IPS-20b (cell line): ENCODE measurements at regions not wholly inside any gene's neighbourhood (a gene's known extent, or its start where the extent isn't known, plus 50 kb on each side); places are given as distances from the start of the nearest gene placed in this dataset.
"Not testable (repeated sequence)": the region's sequence is repeated elsewhere in the genome, so short reads cannot be mapped to it uniquely, and the experiment has no call there.

Source experiments
- H3K27ac ChIP-seq: one replicate; pipeline ENCODE4 v1.5.1; 2013; ENCODE audit warnings: low read length
- H3K27me3 ChIP-seq: 2 replicates; pipeline ENCODE4 v1.6.1; 2013; ENCODE audit warnings: mild to moderate bottlenecking, low read length, inconsistent platforms; ENCODE audit not compliant: insufficient read depth
- H3K36me3 ChIP-seq: 2 replicates; pipeline ENCODE4 v1.6.1; 2013; ENCODE audit warnings: low read depth, mild to moderate bottlenecking, inconsistent platforms, low read length, moderate library complexity; ENCODE audit not compliant: insufficient read depth
- H3K4me1 ChIP-seq: 2 replicates; pipeline ENCODE4 v1.6.1; 2013; ENCODE audit warnings: mild to moderate bottlenecking, control low read depth, inconsistent platforms, low read length, moderate library complexity; ENCODE audit not compliant: insufficient read depth
- H3K4me3 ChIP-seq: 2 replicates; pipeline ENCODE4 v1.5.1; 2013; ENCODE audit warnings: mild to moderate bottlenecking, low read length, inconsistent platforms
- H3K9ac ChIP-seq: 2 replicates; pipeline ENCODE4 v1.6.1; 2013; ENCODE audit warnings: low read depth, mild to moderate bottlenecking, inconsistent platforms, low read length, moderate library complexity
- H3K9me3 ChIP-seq: 2 replicates; pipeline ENCODE4 v1.6.1; 2013; ENCODE audit warnings: mild to moderate bottlenecking, low read depth, low read length, inconsistent platforms; ENCODE audit not compliant: insufficient read depth

DNA sequence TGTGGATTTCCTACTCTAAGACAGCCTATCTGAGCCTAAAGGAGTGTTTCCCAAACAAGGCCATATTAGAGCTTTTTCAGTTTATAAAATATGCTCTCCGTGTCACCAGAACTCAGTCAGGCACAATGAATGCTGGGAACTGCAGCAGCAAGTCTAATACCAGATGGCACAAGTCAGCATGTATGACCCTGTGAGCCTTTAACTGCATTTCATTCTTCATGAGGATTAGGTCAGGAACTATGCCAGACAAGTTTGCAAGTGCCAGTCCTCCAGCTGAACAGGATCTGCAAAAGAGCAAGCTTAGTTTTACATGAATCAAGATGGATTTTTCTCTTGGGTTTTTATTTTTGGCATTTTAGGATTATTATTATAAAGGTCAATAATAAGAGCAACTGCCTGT lies 66.7 kb upstream of the SAMD5 start:
- H3K27me3 ChIP-seq, result peaks cover 59% of the 10 kb centered on the region
- peaks cover 29% of the 10 kb centered on the region for H3K4me1 ChIP-seq

GRCh38 chr6:147447835-147448611 lies 60.5 kb upstream of the SAMD5 start:
- peak overlapping the region; percentile 16; the same call in 1 of the 2 replicates for H3K9ac ChIP-seq
- H3K9me3 ChIP-seq, result no peaks in the 10 kb centered on the region
- H3K36me3 ChIP-seq, result no peaks in the 10 kb centered on the region
- peaks cover 35% of the 10 kb centered on the region; the same call in 1 of the 2 replicates for H3K4me1 ChIP-seq
- peak overlapping the region; percentile 40 for H3K4me3 ChIP-seq
- H3K27me3 ChIP-seq, result peaks cover 17% of the 10 kb centered on the region
- H3K27ac ChIP-seq, result peak overlapping the region; percentile 48

More for the DNA sequence above, 66.7 kb upstream of the SAMD5 start:
- no peak overlapping the region for H3K4me3 ChIP-seq
- no peaks in the 10 kb centered on the region for H3K36me3 ChIP-seq
- H3K27ac ChIP-seq, result no peak overlapping the region
- no peaks in the 10 kb centered on the region for H3K9me3 ChIP-seq
- no peak overlapping the region for H3K9ac ChIP-seq

- Histone ChIP-seq H3K4me1 (peaks cover 38% of the 10 kb centered on the region; the same call in 1 of the 2 replicates), H3K27me3 (peaks cover 17% of the 10 kb centered on the region), H3K4me3 (peak overlapping the region; percentile 38), H3K9me3 (no peaks in the 10 kb centered on the region), H3K36me3 (no peaks in the 10 kb centered on the region), H3K9ac (0 out of 2 replicates have a peak overlapping the region, but pooled peaks have one; percentile 16), H3K27ac (peak overlapping the region; percentile 48)
These were observed 59.7 kb upstream of the SAMD5 start for GRCh38 chr6:147448775-147449174.

DNA sequence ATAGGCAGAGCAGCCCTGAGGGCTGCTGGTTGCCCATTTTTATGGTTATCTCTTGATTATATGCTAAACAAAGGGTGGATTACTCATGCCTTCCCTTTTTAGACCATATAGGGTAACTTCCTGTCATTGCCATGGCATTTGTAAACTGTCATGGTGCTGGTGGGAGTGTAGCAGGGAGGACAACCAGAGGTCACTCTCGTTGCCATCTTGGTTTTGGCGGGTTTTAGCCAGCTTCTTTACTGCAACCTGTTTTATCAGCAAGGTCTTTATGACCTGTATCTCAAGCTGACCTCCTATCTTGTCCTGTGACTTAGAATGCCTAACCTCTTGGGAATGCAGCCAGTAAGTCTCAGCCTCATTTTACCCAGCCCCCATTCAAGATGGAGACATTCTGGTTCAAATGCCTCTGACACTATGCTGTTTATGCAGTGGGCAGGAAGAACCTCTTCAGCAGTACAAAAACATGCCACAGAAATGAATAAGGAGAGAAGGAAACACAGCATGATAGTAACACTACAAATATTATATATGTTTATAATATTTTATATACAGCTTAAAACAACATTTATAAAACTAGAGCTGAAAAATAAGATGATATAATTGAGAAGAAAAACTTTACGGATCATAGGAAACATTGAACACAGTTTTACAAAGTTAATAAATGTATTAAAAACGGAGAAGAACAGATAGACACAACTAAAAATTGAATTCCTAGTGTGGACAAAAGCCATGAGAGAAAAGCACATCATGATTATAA lies 58.9 kb upstream of the SAMD5 start:
- Histone ChIP-seq H3K4me1 (peaks cover 38% of the 10 kb centered on the region; the same call in 1 of the 2 replicates), H3K27ac (no peak overlapping the region), H3K36me3 (no peaks in the 10 kb centered on the region), H3K9ac (no peak overlapping the region), H3K27me3 (peaks cover 11% of the 10 kb centered on the region), H3K9me3 (no peaks in the 10 kb centered on the region), H3K4me3 (no peak overlapping the region)

DNA sequence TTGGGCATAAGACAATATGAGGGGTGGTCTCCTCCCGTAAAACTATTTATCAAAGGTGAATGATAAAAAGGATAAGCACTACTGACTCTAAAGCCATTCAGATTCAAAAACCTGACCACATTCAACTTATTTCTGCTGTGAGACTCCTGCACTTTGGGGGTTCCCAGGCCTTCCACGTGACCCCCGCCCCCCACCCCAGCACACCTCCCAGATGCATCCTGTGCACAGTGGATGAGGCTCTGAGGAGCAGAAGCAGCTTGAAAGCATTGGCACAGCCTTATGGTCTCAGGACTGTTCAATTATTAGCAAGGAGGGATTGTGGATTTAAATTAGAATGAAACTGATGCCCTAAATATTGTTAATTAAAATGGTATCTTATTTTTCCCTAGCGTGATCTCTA lies 55.1 kb upstream of the SAMD5 start:
- H3K9ac ChIP-seq, result no peak overlapping the region
- H3K9me3 ChIP-seq, result no peaks in the 10 kb centered on the region
- H3K27ac ChIP-seq, result no peak overlapping the region
- peaks cover 15% of the 10 kb centered on the region; the same call in 1 of the 2 replicates for H3K4me1 ChIP-seq
- no peaks in the 10 kb centered on the region for H3K36me3 ChIP-seq
- H3K27me3 ChIP-seq, result no peaks in the 10 kb centered on the region
- H3K4me3 ChIP-seq, result no peak overlapping the region

- H3K9ac ChIP-seq, H3K9me3 ChIP-seq, H3K36me3 ChIP-seq, H3K27ac ChIP-seq, H3K4me3 ChIP-seq, H3K27me3 ChIP-seq: not testable (repeated sequence)
- H3K4me1 ChIP-seq, result peaks cover 10% of the 10 kb centered on the region; the same call in 1 of the 2 replicates
These were observed 53.6 kb upstream of the SAMD5 start for GRCh38 chr6:147454862-147455261.
